IPS-NIHi7 (cell line): ENCODE measurements at regions not wholly inside any gene's neighbourhood (a gene's known extent, or its start where the extent isn't known, plus 50 kb on each side); places are given as distances from the start of the nearest gene placed in this dataset.
"Not testable (repeated sequence)": the region's sequence is repeated elsewhere in the genome, so short reads cannot be mapped to it uniquely, and the experiment has no call there.

Experiments
- DNase-seq: peaks from one replicate; pipeline ENCODE4 v3.0.0; 2012; ENCODE audit warnings: mixed read lengths; ENCODE audit errors: extremely low spot score

DNA sequence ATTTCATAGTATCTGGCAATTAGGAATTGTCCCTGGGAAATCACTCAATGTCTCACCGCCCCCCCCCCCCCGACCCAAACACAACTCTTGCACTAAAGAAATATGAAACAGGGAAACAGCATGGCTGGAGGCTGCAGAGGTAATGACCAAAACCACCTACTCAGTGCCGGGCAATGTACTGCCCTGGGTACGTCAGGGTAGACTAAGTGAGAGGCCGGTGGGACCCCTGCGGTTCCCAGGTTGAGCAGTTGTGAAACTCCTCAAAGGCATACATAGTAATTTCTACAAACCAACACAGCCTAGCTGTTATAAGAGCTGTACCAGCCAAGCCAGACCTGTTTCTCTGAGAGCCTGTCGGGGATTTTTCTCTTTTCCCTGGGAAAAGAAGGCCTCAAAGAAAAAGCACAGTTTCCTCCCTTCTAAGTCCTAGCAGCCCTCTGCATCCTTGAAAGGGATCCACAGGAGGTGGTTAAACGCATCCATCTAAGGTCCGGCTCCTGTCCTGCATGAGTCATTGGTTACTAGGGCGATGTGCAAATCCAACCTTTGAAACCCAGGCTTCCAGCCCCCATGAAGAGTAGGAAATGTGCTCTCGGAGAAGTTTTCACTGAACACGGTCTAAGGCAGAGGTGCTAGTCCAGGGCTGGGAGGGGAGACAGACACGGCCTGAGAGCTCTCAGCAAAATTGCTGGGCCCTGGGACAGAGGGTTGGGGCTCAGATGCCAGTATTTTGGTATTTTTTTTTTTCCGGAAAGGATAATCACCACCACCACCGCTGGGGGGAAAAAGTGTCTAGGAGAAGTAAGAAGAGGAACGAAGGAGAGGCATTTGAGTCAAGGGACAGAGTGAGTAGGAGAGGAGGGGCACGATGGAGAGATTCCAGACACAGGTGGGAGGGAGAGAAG, 172.8 kb downstream of the ATP6V0E2 start:
- DNase-seq = not testable (repeated sequence)

DNA sequence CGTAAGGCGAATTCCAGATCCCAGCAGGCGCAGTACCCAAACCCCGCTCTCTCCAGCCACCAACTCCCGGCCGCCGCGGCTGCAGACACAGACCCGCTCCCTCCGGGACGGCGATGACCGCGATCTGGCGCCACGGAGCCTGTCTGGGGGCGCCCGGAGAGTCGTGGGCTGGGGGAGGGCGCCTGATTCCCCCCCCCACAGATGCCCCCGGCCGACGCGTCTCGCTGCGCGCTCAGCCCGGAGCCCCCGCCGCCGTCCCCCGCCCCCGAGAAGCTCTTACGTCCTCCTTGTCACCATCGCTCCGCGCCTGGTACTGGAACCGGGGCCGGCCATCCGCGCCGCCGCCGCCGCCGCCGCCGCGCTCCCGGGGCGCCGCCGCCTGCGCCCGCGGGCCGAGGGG, 173.6 kb downstream of the ATP6V0E2 start:
- not testable (repeated sequence) for DNase-seq

DNA sequence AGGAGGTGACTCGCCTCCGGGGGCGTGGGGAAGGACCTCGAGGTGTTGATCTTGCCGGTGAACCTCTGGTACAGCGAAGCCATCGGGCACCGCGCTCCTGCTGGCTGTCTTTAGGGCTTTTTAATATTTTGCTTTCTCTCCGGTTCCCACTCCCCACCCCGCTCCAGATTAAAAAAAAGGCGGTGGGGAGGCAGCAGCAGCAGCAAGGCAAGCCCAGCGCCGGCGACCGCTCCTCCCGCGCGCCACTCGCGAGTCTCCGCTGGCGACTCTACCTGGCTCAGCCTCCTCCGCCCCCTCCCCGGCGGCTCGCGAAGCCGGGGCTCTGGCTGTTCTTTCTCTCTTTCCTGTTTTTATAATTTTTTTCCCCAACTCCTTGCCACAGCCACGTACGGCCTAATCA, 174.0 kb downstream of the ATP6V0E2 start:
- not testable (repeated sequence) for DNase-seq

DNA sequence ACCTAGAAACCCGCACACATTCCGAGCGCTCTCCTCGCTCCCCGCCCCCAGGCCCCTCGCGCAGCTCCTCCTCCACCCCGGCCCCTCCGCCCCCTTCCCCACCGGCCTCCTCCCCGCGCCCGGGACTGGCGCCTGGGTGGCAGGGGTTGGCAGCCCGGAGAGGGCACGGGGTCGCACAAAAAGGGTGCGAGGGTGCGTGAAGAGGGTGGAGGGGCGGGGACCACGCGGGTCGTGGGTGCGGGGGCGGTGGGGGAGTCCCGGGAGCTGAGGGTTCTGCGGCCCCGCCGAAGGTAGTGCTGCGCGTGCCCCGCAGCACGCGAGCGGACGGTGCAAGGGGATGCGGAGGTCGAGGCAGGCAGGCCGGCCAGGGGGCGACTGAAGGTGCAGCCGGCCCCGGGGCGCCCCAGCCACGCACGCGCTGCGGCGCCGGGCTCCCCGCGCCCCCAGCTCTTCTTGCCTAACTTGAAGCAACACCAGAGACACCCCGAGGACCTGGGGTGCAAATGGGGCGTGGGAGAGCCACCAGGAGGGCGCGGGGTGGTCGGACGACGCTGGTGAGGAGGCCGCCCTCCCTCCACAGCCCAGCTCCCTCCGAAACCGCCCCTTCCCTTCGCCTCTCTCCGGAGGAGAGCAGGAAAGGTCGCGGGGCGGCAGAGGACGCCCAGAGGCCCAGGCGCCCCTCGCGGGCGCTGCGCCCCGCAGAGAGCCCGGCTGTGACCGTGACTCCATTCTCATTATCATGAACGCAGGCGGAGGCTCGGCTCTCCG, 174.7 kb downstream of the ATP6V0E2 start:
- not testable (repeated sequence) for DNase-seq

DNA sequence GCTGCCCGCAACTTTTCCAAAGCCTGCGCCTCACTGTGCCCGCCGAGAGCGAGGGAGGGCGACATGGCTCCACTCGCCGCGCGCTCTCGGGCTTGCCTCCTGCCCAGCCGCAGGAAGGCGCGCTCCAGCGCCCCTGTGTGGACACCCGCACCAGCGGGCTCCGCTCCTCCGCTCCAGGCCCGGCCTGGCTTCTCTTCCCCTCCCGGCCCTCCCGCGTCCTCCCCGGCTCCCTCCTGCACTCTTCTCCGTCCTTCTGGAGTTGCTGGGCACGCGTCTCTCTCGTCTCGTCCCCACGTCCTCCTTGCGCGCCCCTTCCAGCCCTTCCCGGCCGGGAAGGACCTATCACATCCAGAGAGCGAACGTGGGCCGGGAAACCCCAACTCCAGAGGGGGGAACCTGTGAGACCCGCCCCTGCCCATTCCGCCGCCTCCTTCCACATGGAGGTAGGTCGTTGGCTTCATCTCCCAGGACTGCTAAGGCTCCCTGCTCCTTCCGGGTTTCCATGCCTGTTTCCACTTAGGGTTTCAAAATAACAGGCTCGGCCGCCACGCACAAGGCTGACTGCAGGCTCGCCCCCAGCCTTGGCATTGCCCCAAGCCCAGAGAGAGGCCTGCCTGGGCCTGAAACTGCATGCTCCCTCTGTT, 175.4 kb downstream of the ATP6V0E2 start:
- DNase-seq = peak; percentile 14

DNA sequence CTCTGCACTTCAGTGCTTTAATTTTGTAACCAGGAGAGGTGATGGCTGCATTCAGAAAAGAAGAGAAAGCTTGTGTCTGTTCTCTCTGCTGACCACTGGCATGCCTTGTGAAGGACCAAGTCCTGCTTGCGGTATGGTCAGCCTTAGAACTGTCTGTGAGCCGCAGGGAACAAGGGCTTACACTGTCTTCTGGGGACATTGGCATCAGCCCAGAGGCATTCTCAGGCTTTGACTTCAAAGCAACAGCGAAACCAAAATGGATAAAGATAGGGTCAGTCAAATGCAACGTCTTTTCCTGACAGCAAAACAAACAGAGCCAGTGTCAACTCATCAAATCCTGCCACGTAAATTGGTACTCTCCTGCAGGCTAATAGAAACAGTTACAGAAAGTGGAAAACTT, 179.6 kb downstream of the ATP6V0E2 start:
- DNase-seq = not testable (repeated sequence)

DNA sequence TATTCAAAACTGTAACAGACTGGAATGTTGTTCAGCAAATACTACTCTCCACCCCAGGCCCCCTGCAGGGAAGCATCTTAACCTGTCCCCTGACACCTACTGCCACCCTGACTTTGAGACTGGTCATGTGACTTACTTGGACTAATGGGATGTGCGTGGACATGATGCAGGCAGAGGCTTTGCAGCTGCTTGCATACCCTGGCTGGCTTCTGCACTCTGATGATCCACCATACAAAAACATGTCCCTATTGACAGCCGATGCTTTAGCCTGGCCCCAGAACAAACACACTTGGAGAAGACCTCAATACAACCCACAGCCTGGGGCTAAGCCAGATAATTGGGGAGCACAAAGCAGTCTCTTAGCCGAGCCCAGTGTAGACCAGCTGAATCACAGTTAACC, 180.5 kb downstream of the ATP6V0E2 start:
- not testable (repeated sequence) for DNase-seq

DNA sequence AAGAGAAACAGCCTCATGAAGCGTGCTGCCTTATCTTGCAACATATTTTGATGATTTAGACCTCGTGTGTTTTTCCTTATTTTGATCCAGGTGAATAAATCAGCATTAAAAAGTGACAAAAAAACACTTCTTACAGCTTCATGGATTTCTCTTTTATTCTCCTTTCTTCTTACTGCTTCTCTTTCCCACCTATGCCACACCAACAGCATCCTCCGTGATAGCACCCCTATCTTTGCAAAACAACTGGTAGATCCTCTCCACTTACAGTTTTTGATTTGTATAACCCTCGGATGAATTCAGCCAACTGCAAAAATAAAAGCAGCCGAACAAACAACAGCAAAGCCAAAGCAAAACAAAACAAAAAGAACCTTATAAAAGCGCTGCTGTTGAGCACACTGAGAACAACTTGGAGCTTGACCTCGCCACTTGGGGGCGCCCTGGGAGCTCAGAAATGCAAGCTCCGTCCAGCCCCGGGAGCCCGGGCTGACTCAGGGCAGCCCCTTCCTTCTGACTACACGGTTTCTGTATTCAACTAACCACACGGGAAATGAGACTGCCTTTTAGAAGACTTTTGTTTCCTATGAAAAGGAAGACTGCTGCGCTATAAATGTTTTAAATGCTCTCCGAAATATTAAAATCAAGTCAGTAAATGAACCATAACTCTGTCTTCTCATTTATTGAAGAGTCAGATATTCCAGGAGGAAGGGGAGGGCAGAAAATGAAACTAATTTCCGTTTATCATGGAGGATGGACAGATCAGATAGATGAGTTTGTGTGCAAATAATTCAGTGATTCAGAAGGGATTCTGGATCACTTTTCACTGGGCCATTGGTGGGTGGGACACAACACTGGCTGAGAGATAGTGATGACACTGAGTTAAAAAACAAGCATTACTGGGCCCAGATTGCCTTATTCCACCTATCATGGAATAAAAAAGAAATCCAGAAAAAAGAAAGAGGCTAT, 186.8 kb downstream of the ATP6V0E2 start:
- DNase-seq = not testable (repeated sequence)

DNA sequence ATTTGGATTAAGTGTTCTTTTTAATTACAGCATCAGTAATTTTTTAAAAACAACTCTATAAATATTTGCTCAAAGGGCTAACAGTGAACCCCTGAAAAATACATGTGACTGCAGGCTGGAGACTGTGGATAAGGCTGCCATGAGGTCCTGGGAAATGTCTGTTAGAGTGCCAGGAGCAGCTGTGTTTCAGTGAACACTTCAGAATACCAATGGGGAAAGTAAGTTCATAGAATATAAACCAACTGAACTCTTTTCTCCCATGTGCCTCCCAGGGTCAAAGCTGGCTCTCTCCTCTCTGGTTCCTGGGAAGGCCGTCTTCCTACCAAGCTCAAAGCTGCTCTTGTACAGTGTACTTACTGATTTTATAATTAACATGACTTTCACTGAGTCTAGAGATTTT, 189.4 kb downstream of the ATP6V0E2 start:
- DNase-seq = not testable (repeated sequence)

DNA sequence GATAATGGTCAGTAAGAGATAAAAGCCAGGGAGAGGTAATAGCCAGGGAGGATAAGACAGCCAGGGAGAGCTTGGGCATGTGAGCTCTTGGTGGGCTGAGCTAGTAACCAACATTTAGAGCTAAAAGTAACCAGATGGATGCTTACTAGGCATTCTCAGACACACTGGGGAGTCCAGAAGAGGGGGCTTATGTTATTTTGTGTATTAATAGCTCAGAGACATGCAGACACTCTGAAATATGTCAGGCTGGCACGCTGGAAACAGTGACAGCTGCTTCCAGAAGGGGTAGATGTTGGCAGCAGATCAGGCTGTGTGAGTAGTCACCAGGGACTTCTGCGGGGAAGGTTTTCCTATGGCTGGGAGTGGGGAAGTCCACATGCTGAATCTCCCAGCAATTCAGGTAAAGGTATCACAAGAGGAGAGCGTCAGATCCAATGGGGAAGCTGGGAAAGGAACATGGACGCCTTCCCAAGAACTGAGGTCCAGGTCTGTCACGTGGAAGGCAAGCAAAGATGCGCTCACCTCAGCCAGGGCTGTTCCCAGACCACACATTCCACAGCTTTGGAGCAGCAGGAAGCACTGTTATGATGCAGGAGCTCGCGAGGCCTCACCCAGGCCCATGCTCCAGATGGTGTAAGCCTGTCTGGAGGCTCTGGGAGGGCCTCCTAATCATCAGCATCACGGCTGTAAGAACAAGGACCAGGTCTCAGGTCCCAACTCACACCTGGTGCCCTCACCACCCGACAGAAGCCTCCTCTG, 196.0 kb downstream of the ATP6V0E2 start:
- not testable (repeated sequence) for DNase-seq

DNA sequence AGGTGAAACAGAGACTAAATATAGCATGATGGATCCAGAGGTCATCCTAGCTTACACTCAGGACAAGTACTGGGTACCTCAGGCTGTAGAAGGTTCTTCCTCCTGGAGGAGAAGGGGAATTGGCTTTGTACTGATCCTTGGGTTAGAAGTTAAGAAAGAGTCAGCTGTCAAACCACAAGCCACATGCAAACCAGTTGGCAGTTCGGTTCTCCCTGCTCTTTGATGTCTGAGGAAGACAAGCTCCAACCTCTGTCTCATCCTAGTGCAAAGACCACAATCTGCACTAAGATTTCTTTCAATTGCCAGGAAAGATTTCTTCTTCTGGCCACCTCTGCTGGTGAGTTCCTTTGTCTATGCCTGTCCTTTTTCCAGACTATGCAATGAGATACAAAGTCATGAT, 203.8 kb downstream of the ATP6V0E2 start:
- DNase-seq = not testable (repeated sequence)

DNA sequence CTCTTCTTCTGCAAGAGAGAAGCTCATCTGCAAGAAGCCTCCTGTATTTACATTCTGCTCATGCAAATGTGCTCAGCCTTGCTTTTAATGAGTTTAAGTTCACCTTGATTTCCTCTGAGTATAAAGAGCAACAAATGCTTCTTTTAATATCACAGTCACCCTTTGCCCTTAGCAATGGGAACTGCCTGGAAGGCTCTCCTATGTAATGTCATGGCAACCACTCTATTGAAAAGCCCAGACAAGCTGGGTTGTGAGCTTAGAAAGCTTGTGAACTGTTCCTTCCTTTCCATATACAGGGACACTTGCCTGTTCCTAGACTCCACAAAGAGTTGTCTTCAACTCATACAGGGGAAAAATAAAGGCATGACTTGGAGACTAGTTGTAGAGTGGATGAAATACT, 208.1 kb downstream of the ATP6V0E2 start:
- DNase-seq = not testable (repeated sequence)

DNA sequence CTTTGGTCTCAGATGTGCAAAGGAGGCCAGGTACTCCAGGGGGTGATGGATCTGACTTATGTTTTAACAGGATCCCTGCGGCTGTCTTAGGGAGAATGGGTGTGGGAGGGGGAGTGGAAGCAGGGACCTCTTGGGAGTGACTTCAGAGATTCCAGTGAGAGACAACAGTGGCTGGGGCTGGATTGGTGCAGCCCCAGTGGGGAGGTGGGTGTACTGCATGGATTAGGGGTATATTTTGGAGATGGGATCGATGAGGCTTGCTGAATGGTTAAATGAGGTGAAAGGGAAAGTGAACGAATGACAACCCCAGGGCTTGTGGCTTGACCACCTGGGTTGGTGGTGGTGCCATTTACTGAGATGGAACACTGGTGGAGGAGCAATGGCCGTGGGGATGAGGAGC, 211.0 kb downstream of the ATP6V0E2 start:
- not testable (repeated sequence) for DNase-seq

DNA sequence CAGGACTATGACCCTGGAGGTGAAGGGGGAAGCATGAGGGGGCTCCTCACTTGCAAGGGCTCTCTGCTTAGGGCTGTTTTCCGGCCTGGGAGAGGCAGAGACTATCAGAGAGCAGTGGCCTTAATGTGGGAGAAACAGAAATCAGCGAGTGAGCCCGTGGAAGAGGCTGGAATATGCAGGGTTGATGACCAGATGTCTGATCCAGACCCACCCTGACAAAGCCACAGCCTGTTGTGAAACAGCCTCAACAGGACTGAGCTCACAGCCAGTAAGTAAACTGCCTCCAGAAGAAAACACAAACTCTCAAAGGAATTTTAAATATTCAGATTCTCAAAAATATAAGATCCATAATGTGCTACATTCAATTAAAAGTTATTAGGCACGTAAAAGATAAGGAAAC, 213.7 kb downstream of the ATP6V0E2 start:
- DNase-seq = not testable (repeated sequence)

DNA sequence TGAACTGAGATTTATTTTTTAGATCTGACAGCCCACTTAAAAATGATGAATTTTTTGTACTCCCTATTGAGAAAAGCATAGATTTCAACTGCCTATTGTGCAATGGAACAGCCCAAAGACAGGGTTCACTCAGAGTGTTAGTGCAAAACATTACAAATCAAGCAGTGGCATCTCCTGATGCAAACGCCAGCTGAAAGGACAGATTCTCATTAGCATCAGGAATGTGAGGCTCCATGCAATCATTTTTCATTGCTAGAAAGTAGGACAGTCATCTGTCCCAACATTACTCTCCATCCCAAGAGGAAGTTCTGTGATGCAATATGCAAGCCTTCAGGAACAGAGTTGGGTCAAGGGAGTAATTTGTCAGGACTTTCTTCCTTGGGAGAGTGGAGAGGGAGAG, 215.4 kb downstream of the ATP6V0E2 start:
- not testable (repeated sequence) for DNase-seq

DNA sequence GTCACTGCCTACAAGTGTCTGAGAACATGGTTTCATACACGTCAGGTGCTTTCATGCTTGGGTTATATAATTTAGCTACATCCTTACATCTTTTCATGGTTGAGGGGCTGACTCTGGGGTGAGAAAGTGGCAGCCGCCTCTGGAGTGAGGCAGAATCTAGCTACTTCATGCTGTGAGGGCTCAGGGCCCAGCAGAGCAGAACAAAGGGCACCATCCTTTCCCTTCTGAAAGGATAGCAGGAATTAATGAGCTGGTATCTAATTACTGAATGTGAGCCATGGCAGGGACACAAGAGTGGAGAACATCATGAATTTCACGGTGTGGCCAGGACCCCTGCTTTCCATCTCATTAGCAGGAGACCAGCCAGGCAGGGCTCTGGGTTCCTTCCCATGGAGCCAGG, 217.0 kb downstream of the ATP6V0E2 start:
- DNase-seq = not testable (repeated sequence)

DNA sequence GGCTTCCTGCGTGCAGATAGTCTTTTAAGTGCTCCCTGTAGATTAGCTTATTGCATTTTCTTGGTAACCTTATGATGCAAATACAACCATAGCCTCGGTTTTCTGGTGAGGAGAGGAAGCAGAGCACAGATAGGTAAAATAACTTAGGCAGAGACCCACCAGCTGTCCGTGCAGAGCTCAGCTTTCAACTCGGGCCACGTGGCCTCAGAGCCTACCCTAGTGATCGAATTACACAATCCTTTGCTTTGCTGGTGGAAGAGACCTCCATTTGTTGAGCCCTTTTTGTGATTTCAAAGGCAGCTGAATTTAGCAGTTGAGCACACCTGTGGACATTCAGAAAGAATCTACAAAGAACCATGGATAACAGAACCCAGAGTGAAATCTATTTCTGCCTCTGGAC, 220.1 kb downstream of the ATP6V0E2 start:
- not testable (repeated sequence) for DNase-seq

DNA sequence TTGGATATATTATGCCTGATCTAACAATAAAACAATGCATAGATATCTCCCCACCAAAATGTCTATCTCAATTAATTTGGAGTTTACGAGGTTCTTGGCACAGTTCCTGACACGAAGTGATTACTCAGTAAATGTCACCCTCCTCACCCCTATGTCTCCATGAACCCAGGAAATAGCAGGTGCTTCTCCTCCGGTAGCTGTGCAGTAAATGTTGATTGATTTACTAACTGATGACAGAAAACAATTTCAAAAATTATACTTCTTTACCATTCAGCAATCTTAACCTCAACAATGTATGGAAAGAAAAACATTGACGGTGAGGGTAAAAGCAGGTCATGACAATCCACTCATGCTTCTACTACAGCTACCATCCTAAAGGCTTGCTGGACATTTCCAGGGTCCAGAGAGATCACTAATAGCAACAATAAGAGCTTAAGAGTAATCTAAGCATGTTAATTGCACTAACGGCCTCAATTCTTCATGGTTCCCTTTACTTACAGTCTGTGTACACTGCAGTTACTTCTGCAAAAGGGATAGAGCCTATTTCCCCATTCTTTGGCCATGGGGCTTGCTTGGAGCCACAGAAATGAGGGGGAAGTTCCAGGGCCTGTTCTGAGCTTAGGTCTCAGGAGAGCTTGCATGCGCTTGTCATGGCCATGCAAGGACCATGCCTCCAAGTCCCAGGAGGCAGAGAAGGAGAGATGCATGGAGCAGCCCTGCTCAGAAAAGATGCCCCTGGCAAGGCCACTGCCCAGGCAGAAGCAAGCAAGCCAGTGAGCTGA, 222.6 kb downstream of the ATP6V0E2 start:
- DNase-seq = not testable (repeated sequence)

DNA sequence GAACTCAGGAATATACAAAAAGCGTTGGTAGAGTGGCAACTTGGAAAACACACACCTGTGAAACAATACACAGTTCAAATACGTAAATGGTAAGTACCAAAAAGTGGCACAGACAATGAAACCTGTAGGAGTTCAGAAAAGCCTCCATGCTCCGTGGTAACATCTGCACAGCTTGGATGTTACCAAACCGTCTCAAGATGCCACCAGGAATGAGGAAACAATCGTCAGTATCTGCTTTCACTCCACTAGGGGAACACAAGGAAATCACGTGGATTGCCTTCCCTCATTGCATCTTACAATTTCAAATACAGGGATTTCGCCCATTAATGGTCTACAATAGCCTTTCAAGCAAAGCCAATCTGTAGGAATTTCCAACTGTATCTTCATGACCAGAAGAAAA, 224.6 kb upstream of the LRRC61 start:
- not testable (repeated sequence) for DNase-seq
